K562 (cell line): ENCODE measurements at regions not wholly inside any gene's neighbourhood (a gene's known extent, or its start where the extent isn't known, plus 50 kb on each side); places are given as distances from the start of the nearest gene placed in this dataset.
A peak's percentile ranks its signal among the peaks of the same experiment; 100 is the strongest.

Experiments used
- ATAC-seq: fragments of 200-7000 bp; cut with Tn5 transposase; 3 replicates; pipeline ENCODE4 v1.9.1; 2020; ENCODE audit warnings: moderate library complexity
- BruUV-seq: library from RNA; stranded (reverse); fragments of 400-500 nt; replicated peaks from 2 replicates; lab custom pipeline; 2021; lab: Mats Ljungman, UMichigan
- CTCF ChIA-PET: fragments of 300-600 bp; formaldehyde crosslinking; extraction: SDS; loops from one replicate; lab custom pipeline; 2021; ENCODE audit warnings: low intra/inter-chr PET ratio; lab: Yijun Ruan, JAX
- POLR2A ChIA-PET: fragments of 300-600, 350-650 bp; sonication (Branson Sonifier 250); formaldehyde crosslinking; extraction: SDS; loops from one replicate; lab custom pipeline; 2021; ENCODE audit warnings: antibody characterized with exemption, inconsistent platforms; lab: Yijun Ruan, JAX
- DNase-seq, 4 experiments: peaks; one replicate each; pipeline versions ENCODE4 v3.0.0 to v3.0.0-alpha.2; 2011 to 2018; ENCODE audit warnings: low spot score in 3 of 4, mixed read lengths in 3 of 4; ENCODE audit errors: extremely low read depth in 1 of 4
- FAIRE-seq: peaks from 2 replicates; lab custom pipeline; 2011; peaks lifted over from hg19 to GRCh38; lab: Jason Lieb, UNC
- H2AFZ ChIP-seq: 2 replicates; pipeline ENCODE4 v1.6.0; 2011; ENCODE audit warnings: low read depth, low read length, control low read depth, inconsistent platforms
- H3K27ac ChIP-seq: fragments of 200-600 bp; 3 replicates; pipeline ENCODE4 v1.8.0; 2011; ENCODE audit warnings: low read depth, mild to moderate bottlenecking, control low read depth, inconsistent platforms, low read length, moderate library complexity, mixed read lengths; ENCODE audit errors: extremely low read depth
- H3K27me3 ChIP-seq, 2 experiments: fragments of 300-600 bp in 1 of 2; 2 replicates in 1 of 2; 3 replicates in 1 of 2; pipeline versions ENCODE4 v1.6.0 to v1.8.0; 2011; ENCODE audit warnings: inconsistent platforms in 2 of 2, low read length in 2 of 2, mild to moderate bottlenecking in 1 of 2, mixed read lengths in 1 of 2, moderate library complexity in 1 of 2; ENCODE audit not compliant: control insufficient read depth in 2 of 2, insufficient read depth in 2 of 2
- H3K36me3 ChIP-seq: fragments of 300-600 bp; 3 replicates; pipeline ENCODE4 v1.8.0; 2011; ENCODE audit warnings: mild to moderate bottlenecking, low read length, inconsistent platforms; ENCODE audit not compliant: control insufficient read depth, insufficient read depth
- H3K4me1 ChIP-seq, 2 experiments: fragments of 200-600 bp in 1 of 2; replicated peaks in 1 of 2; 2 replicates in 1 of 2; 3 replicates in 1 of 2; pipeline versions ENCODE4 v1.5.1 to v1.8.0; 2011; ENCODE audit warnings: inconsistent platforms in 2 of 2, low read length in 2 of 2, mild to moderate bottlenecking in 1 of 2, mixed read lengths in 1 of 2, moderate library complexity in 1 of 2; ENCODE audit not compliant: control insufficient read depth in 2 of 2, insufficient read depth in 2 of 2
- H3K4me2 ChIP-seq: 2 replicates; pipeline ENCODE4 v1.6.1; 2011; ENCODE audit warnings: low read length, control low read depth, inconsistent platforms, mixed read lengths; ENCODE audit not compliant: insufficient read depth
- H3K4me3 ChIP-seq: fragments of 200-600 bp; sonication (generic), shearing (Covaris generic); 2 replicates; pipeline ENCODE4 v1.5.1; 2016; ENCODE audit warnings: control low read depth, inconsistent platforms
- H3K79me2 ChIP-seq: fragments of 200-600 bp; 3 replicates; pipeline ENCODE4 v1.8.0; 2011; ENCODE audit warnings: low read length, inconsistent platforms; ENCODE audit not compliant: control insufficient read depth, insufficient read depth
- H3K9ac ChIP-seq, 2 experiments: 2 replicates each; pipeline versions ENCODE4 v1.6.0 to v1.6.1; 2011; ENCODE audit warnings: low read depth in 2 of 2, low read length in 2 of 2, control low read depth in 1 of 2, inconsistent platforms in 1 of 2, mild to moderate bottlenecking in 1 of 2, mixed read lengths in 1 of 2; ENCODE audit not compliant: insufficient read depth in 1 of 2
- H3K9me1 ChIP-seq: one replicate; pipeline ENCODE4 v1.6.0; 2011; ENCODE audit warnings: inconsistent platforms, mild to moderate bottlenecking, low read length, moderate library complexity; ENCODE audit not compliant: control insufficient read depth, insufficient read depth
- H3K9me3 ChIP-seq: replicated peaks from 2 replicates; pipeline ENCODE4 v1.5.1; 2011; ENCODE audit warnings: low read depth, low read length, inconsistent platforms; ENCODE audit not compliant: control insufficient read depth, insufficient read depth
- H4K20me1 ChIP-seq: replicated peaks from 2 replicates; pipeline ENCODE4 v1.6.1; 2011; ENCODE audit warnings: low read length, inconsistent platforms, mixed read lengths; ENCODE audit not compliant: control insufficient read depth, insufficient read depth
- POLR3A ChIP-seq: IDR thresholded peaks from 2 replicates; pipeline ENCODE4 v1.6.1; 2011; ENCODE audit warnings: borderline replicate concordance, mild to moderate bottlenecking, moderate library complexity; ENCODE audit not compliant: insufficient read length, insufficient read depth; ENCODE audit errors: extremely low read depth
- ZNF263 ChIP-seq: sonication (generic); formaldehyde crosslinking; IDR thresholded peaks from 2 replicates; pipeline ENCODE4 v1.8.0; 2022; ENCODE audit warnings: mild to moderate bottlenecking, missing genetic modification reagents, borderline replicate concordance
- WGBS: fragments of 100-300 bp; shearing (Covaris generic); methylation state at CpG from one replicate; pipeline ENCODE4 v1.1.6; 2016; ENCODE audit warnings: low coverage, mixed read lengths; ENCODE audit not compliant: insufficient coverage; ENCODE audit errors: missing lambda C conversion rate; 5-methylcytosine and 5-hydroxymethylcytosine counted together
- in situ Hi-C: fragments of 300-500 bp; cut with MboI; formaldehyde crosslinking; loops from 4 replicates; pipeline ENCODE4 v1.15.0; 2018; ENCODE audit warnings: inconsistent platforms, mixed read lengths
- intact Hi-C: fragments of 100-400 bp; cut with micrococcal nuclease; formaldehyde crosslinking; loops from 2 replicates; pipeline ENCODE4 v1.14.2; 2022
- TF ChIP-seq, protein P1 (sequence below): fragments of 450-650 bp; IDR thresholded peaks from 2 replicates; pipeline ENCODE4 v1.6.1; 2016

DNA sequence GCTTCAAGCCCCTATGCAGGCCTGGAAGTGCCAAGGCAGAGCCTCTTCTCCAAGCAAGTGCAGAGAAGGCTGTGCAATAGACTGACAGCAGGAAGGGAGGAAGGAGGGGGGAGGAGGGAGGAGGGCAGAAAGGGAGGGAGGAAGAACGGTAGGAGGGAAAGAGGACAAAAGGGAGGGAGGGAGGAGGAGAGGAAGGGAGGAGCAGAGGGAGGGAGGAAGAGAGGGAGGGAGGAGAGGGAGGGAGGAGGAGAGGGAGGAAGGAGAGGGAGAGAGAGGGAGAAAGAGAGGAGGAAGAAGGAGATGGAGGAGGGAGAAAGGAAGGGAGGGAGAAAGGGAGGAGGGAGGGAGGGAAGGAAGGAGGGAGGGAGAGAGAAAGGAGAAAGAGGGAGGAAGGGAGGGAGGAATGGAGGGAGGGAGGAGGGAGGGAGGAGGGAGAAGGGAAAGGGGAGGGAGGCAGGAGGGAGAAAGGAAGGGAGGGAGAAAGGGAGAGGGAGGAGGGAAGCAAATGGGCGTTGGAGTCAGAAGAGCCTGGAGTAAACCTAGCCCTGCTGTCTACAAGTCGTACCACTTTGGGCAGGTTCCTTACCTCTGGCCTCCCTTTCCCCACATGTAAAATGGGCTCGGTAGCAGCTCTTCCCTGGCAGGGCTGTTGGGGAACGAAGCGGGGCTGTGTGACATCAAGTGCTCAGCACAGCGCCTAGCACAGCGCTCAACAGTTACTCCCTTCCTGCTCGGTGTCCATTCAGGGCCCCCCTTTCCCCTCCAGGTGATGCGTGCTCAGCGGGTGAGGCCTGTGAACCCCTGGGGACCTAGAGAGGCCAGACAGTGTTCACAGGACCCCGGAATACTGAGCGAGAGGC, 244.6 kb downstream of the NPHP4 start:
- Histone ChIP-seq H4K20me1 (peaks cover 15% of the 10 kb centered on the region; the same call in 1 of the 2 replicates), H3K9me1 (no peaks in the 10 kb centered on the region), H3K4me3 (no peak overlapping the region), H3K36me3 (no peaks in the 10 kb centered on the region), H3K79me2 (no peaks in the 10 kb centered on the region), H3K9me3 (no peaks in the 10 kb centered on the region), H2AFZ (no peak overlapping the region), H3K4me2 (no peak overlapping the region), H3K27ac (no peak overlapping the region), H3K4me1 (peaks cover 0 to 17% of the 10 kb centered on the region in 2 experiments; a peak in 2 of 5 replicates), H3K9ac (no peak overlapping the region), H3K27me3 (peaks cover 11 to 51% of the 10 kb centered on the region in 2 experiments)
- no TSS peak for BruUV-seq
- TF ChIP-seq ZNF263 (CRISPR knock-in tag) (peak; percentile 95), POLR3A (no peak)
- TF ChIP-seq, protein P1, sequence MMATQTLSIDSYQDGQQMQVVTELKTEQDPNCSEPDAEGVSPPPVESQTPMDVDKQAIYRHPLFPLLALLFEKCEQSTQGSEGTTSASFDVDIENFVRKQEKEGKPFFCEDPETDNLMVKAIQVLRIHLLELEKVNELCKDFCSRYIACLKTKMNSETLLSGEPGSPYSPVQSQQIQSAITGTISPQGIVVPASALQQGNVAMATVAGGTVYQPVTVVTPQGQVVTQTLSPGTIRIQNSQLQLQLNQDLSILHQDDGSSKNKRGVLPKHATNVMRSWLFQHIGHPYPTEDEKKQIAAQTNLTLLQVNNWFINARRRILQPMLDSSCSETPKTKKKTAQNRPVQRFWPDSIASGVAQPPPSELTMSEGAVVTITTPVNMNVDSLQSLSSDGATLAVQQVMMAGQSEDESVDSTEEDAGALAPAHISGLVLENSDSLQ: peak; percentile 26; the same call in 1 of the 2 replicates
- ATAC-seq (no peak), FAIRE-seq (no peak), DNase-seq (no peak)
- intact Hi-C loops: loop anchor here (5.0 to 10.0 kb wide), 3 partner anchors 110 to 1833 kb away; no protein-coding TSS in a partner anchor
- 1% methylated on average over 11 of the region's 13 CpGs for WGBS
- in situ Hi-C loops: loop anchor here (5.0 kb wide), 1 partner anchor 240 kb away; no protein-coding TSS in a partner anchor
- ChIA-PET POLR2A (no interaction called here), CTCF (no interaction called here)
